ENCODE measurements at regions not wholly inside any gene's neighbourhood (a gene's known extent, or its start where the extent isn't known, plus 50 kb on each side); places are given as distances from the start of the nearest gene placed in this dataset.

- H3K4me3 ChIP-seq (replicated peaks; ENCODE audit: low read depth, low read length), result no peak overlapping the region
- no peak for TF ChIP-seq CTCF (IDR thresholded peaks at IDR 0.05; ENCODE audit: low read depth, low read length, missing control alignments)
- no peak for DNase-seq (ENCODE audit: extremely low read depth, low read depth)
Measured at GRCh38 chr6:146896960-146897701, 298.4 kb downstream of the ADGB start.

GRCh38 chr6:146898069-146898887 is 299.5 kb downstream of the ADGB start:
- no peak overlapping the region for H3K4me3 ChIP-seq (replicated peaks; ENCODE audit: low read depth, low read length)
- no peak for TF ChIP-seq CTCF (IDR thresholded peaks at IDR 0.05; ENCODE audit: low read depth, low read length, missing control alignments)
- DNase-seq (ENCODE audit: extremely low read depth, low read depth), result no peak

- no peak overlapping the region for H3K4me3 ChIP-seq (replicated peaks; ENCODE audit: low read depth, low read length)
- DNase-seq (ENCODE audit: extremely low read depth, low read depth), result no peak
- no peak for TF ChIP-seq CTCF (IDR thresholded peaks at IDR 0.05; ENCODE audit: low read depth, low read length, missing control alignments)
Measured at GRCh38 chr6:146898888-146899227, 300.1 kb downstream of the ADGB start.

GRCh38 chr6:146901940-146902816 is 302.0 kb upstream of the STXBP5 start:
- no peak for DNase-seq (ENCODE audit: extremely low read depth, low read depth)
- H3K4me3 ChIP-seq (replicated peaks; ENCODE audit: low read depth, low read length), result no peak overlapping the region
- TF ChIP-seq CTCF (IDR thresholded peaks at IDR 0.05; ENCODE audit: low read depth, low read length, missing control alignments), result no peak

- TF ChIP-seq CTCF (IDR thresholded peaks at IDR 0.05; ENCODE audit: low read depth, low read length, missing control alignments), result no peak
- DNase-seq (ENCODE audit: extremely low read depth, low read depth), result no peak
- no peak overlapping the region for H3K4me3 ChIP-seq (replicated peaks; ENCODE audit: low read depth, low read length)
Measured at GRCh38 chr6:146902846-146903245, 301.4 kb upstream of the STXBP5 start.

- no peak for TF ChIP-seq CTCF (IDR thresholded peaks at IDR 0.05; ENCODE audit: low read depth, low read length, missing control alignments)
- no peak overlapping the region for H3K4me3 ChIP-seq (replicated peaks; ENCODE audit: low read depth, low read length)
- DNase-seq (ENCODE audit: extremely low read depth, low read depth), result no peak
Measured at GRCh38 chr6:146903451-146903850, 300.8 kb upstream of the STXBP5 start.
